CD14-positive monocyte (primary cell): ENCODE measurements at regions not wholly inside any gene's neighbourhood (a gene's known extent, or its start where the extent isn't known, plus 50 kb on each side); places are given as distances from the start of the nearest gene placed in this dataset.

Experiments used
- DNase-seq, 3 donors: peaks; one replicate each; pipeline ENCODE4 v3.0.0-alpha.2; 2011 to 2022
- H2AFZ ChIP-seq: 2 replicates; pipeline ENCODE4 v1.6.0; 2012; ENCODE audit warnings: mild to moderate bottlenecking, low read depth, low read length, inconsistent platforms; ENCODE audit not compliant: insufficient read depth, poor library complexity, severe bottlenecking
- H3K27ac ChIP-seq, 2 donors: 1 replicate in 1 of 2; 2 replicates in 1 of 2; pipeline ENCODE4 v1.5.1; 2012 to 2013; ENCODE audit warnings: low read length in 2 of 2, control low read depth in 1 of 2, inconsistent platforms in 1 of 2, low read depth in 1 of 2, mild to moderate bottlenecking in 1 of 2
- H3K27me3 ChIP-seq, 2 donors: one replicate each; pipeline versions ENCODE4 v1.6.0 to v1.6.1; 2011 to 2013; ENCODE audit warnings: low read length in 2 of 2; ENCODE audit not compliant: control insufficient read depth in 2 of 2, insufficient read depth in 2 of 2
- H3K36me3 ChIP-seq, 2 donors: replicated peaks in 1 of 2; 1 replicate in 1 of 2; 2 replicates in 1 of 2; pipeline versions ENCODE4 v1.5.1 to v1.6.1; 2012 to 2013; ENCODE audit warnings: low read length in 2 of 2, control low read depth in 1 of 2, inconsistent platforms in 1 of 2, mild to moderate bottlenecking in 1 of 2; ENCODE audit not compliant: insufficient read depth in 2 of 2, control insufficient read depth in 1 of 2
- H3K4me1 ChIP-seq, 2 donors: 1 replicate in 1 of 2; 2 replicates in 1 of 2; pipeline versions ENCODE4 v1.5.1 to v1.6.1; 2012 to 2013; ENCODE audit warnings: low read length in 2 of 2, control low read depth in 1 of 2, inconsistent platforms in 1 of 2, mild to moderate bottlenecking in 1 of 2, moderate library complexity in 1 of 2; ENCODE audit not compliant: insufficient read depth in 2 of 2, control insufficient read depth in 1 of 2
- H3K4me2 ChIP-seq: replicated peaks from 2 replicates; pipeline ENCODE3; 2012; ENCODE audit warnings: low read length, moderate library complexity, mild to moderate bottlenecking; ENCODE audit not compliant: poor library complexity, severe bottlenecking; ENCODE audit errors: extremely low read depth
- H3K4me3 ChIP-seq, 3 experiments: fragments of 200-600 bp in 1 of 3; sonication (generic) in 1 of 3; replicated peaks in 1 of 3; 1 replicate in 2 of 3; 2 replicates in 1 of 3; pipeline ENCODE4 v1.5.1; 2011 to 2013; ENCODE audit warnings: low read length in 3 of 3, mild to moderate bottlenecking in 3 of 3, control low read depth in 2 of 3, low read depth in 2 of 3, inconsistent platforms in 1 of 3, moderate library complexity in 1 of 3
- H3K79me2 ChIP-seq: 2 replicates; pipeline ENCODE4 v1.6.0; 2012; ENCODE audit warnings: mild to moderate bottlenecking, control low read depth, inconsistent platforms, low read length, moderate library complexity; ENCODE audit not compliant: insufficient read depth
- H3K9ac ChIP-seq: 2 replicates; pipeline ENCODE4 v1.6.0; 2017; ENCODE audit warnings: low read length, mild to moderate bottlenecking; ENCODE audit not compliant: insufficient read depth, poor library complexity, severe bottlenecking
- H3K9me3 ChIP-seq, 2 donors: replicated peaks in 1 of 2; 1 replicate in 1 of 2; 2 replicates in 1 of 2; pipeline versions ENCODE4 v1.5.1 to v1.6.1; 2012 to 2013; ENCODE audit warnings: low read length in 2 of 2, control low read depth in 1 of 2; ENCODE audit not compliant: control insufficient read depth in 1 of 2, insufficient read depth in 1 of 2
- H4K20me1 ChIP-seq: 2 replicates; pipeline ENCODE4 v1.6.0; 2012; ENCODE audit warnings: mild to moderate bottlenecking, low read length, control low read depth, moderate library complexity; ENCODE audit not compliant: insufficient read depth
- H3K27ac Mint-ChIP-seq, 7 donors: one replicate each; pipeline ENCODE4 v1.8.0; 2020; ENCODE audit warnings: mild to moderate bottlenecking in 7 of 7, mixed read lengths in 7 of 7, moderate library complexity in 6 of 7, inconsistent platforms in 2 of 7
- H3K27me3 Mint-ChIP-seq, 3 donors: one replicate each; pipeline ENCODE4 v1.8.0; 2021 to 2022; ENCODE audit warnings: low read depth in 3 of 3, mild to moderate bottlenecking in 3 of 3, mixed read lengths in 3 of 3, moderate library complexity in 3 of 3, inconsistent platforms in 1 of 3
- H3K36me3 Mint-ChIP-seq, 2 donors: one replicate each; pipeline ENCODE4 v1.8.0; 2020; ENCODE audit warnings: mixed read lengths in 2 of 2, inconsistent platforms in 1 of 2, mild to moderate bottlenecking in 1 of 2
- H3K4me1 Mint-ChIP-seq: one replicate; pipeline ENCODE4 v1.8.0; 2020; ENCODE audit warnings: mild to moderate bottlenecking, mixed read lengths
- H3K4me3 Mint-ChIP-seq, 2 donors: one replicate each; pipeline ENCODE4 v1.8.0; 2020; ENCODE audit warnings: mild to moderate bottlenecking in 2 of 2, mixed read lengths in 2 of 2, moderate library complexity in 1 of 2
- H3K9me3 Mint-ChIP-seq, 7 donors: one replicate each; pipeline ENCODE4 v1.8.0; 2020 to 2022; ENCODE audit warnings: mixed read lengths in 7 of 7, mild to moderate bottlenecking in 6 of 7, moderate library complexity in 6 of 7, inconsistent platforms in 2 of 7
- WGBS: methylation state at CpG from one replicate; pipeline ENCODE4 v1.1.5; 2013; ENCODE audit warnings: missing lambda C conversion rate; ENCODE audit not compliant: insufficient coverage; 5-methylcytosine and 5-hydroxymethylcytosine counted together
- intact Hi-C, 2 donors: fragments of 100-400 bp; cut with micrococcal nuclease; formaldehyde crosslinking; loops; one replicate each; pipeline versions ENCODE4 v1.15.0 to v1.15.1; 2023
- TF ChIP-seq, protein P1 (sequence below): fragments of 200-600 bp; IDR thresholded peaks from one replicate; pipeline ENCODE4 v1.8.0; 2022; ENCODE audit warnings: antibody characterized with exemption, mild to moderate bottlenecking

DNA sequence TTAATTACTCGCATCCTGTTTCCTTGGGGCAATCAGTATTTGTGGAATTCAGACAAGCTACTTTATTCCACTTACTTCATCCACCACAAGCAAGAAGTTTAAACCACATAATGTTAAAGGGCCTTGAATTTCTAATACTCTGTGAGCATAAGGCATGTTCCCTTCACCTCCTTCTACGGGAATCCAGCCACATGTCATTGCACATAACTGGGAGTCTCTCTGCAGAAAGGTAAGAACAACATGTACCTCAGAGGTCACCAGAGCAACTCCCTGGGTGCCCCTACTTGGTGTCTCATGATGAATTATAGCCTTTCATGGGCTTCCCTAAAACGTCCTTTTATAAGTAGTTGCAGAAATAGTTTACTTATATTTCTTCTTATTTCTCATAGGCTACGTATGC is 553.2 kb downstream of the DTWD2 start:
- no peak for DNase-seq
- Mint-ChIP-seq H3K27me3 (no peaks in the 10 kb centered on the region), H3K27ac (no peak overlapping the region), H3K36me3 (no peaks in the 10 kb centered on the region), H3K9me3 (peaks cover 0 to 2% (median 0%) of the 10 kb centered on the region in 7 donors), H3K4me1 (no peaks in the 10 kb centered on the region), H3K4me3 (no peak overlapping the region)
- Histone ChIP-seq H3K36me3 (no peaks in the 10 kb centered on the region), H3K4me3 (no peak overlapping the region), H3K27ac (no peak overlapping the region), H4K20me1 (no peaks in the 10 kb centered on the region), H3K27me3 (no peaks in the 10 kb centered on the region), H3K79me2 (no peaks in the 10 kb centered on the region), H3K9ac (no peak overlapping the region), H2AFZ (no peak overlapping the region), H3K9me3 (no peaks in the 10 kb centered on the region), H3K4me2 (no peak overlapping the region), H3K4me1 (no peaks in the 10 kb centered on the region)
- intact Hi-C loops: no loop called here
- TF ChIP-seq, protein P1, sequence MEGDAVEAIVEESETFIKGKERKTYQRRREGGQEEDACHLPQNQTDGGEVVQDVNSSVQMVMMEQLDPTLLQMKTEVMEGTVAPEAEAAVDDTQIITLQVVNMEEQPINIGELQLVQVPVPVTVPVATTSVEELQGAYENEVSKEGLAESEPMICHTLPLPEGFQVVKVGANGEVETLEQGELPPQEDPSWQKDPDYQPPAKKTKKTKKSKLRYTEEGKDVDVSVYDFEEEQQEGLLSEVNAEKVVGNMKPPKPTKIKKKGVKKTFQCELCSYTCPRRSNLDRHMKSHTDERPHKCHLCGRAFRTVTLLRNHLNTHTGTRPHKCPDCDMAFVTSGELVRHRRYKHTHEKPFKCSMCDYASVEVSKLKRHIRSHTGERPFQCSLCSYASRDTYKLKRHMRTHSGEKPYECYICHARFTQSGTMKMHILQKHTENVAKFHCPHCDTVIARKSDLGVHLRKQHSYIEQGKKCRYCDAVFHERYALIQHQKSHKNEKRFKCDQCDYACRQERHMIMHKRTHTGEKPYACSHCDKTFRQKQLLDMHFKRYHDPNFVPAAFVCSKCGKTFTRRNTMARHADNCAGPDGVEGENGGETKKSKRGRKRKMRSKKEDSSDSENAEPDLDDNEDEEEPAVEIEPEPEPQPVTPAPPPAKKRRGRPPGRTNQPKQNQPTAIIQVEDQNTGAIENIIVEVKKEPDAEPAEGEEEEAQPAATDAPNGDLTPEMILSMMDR: no peak
- 83% methylated on average over 1 of the region's 4 CpGs for WGBS

DNA sequence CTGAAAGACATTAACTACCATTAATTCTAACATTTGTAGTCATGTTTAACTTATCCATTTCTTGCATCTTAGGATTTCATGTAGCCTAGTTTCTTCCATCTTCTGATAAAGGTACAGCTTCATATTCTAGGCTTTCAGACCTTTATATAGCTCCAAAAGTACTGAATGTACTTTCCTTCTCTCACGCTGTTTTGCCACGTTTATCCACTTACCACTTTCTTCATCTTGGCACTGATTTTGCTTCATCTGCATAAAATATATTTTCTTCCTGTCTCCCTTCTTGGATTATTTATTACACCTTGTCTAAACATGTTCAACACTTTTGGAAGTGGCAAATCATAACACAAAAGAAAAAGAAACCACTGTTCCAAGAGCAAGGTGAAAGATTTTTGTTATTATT is 553.8 kb downstream of the DTWD2 start:
- H4K20me1 ChIP-seq: no peaks in the 10 kb centered on the region
- no peaks in the 10 kb centered on the region for H3K36me3 Mint-ChIP-seq
- H3K9me3 ChIP-seq: no peaks in the 10 kb centered on the region
- H3K9me3 Mint-ChIP-seq: peaks cover 0 to 2% (median 0%) of the 10 kb centered on the region in 7 donors
- no peak overlapping the region for H3K4me3 ChIP-seq
- no peaks in the 10 kb centered on the region for H3K79me2 ChIP-seq
- H2AFZ ChIP-seq: no peak overlapping the region
- H3K27me3 ChIP-seq: no peaks in the 10 kb centered on the region
- DNase-seq: no peak
- H3K4me1 Mint-ChIP-seq: no peaks in the 10 kb centered on the region
- no peaks in the 10 kb centered on the region for H3K4me1 ChIP-seq
- H3K4me2 ChIP-seq: no peak overlapping the region
- no peak overlapping the region for H3K27ac ChIP-seq
- WGBS: 83% methylated on average over 2 of the region's 2 CpGs
- no peaks in the 10 kb centered on the region for H3K36me3 ChIP-seq
- no peak overlapping the region for H3K27ac Mint-ChIP-seq
- H3K4me3 Mint-ChIP-seq: no peak overlapping the region
- no peak overlapping the region for H3K9ac ChIP-seq
- TF ChIP-seq, protein P1: no peak
- no peaks in the 10 kb centered on the region for H3K27me3 Mint-ChIP-seq
- intact Hi-C loops: no loop called here
